ENCODE measurements at regions not wholly inside any gene's neighbourhood (a gene's known extent, or its start where the extent isn't known, plus 50 kb on each side); places are given as distances from the start of the nearest gene placed in this dataset.

- no peak overlapping the region for H3K4me3 ChIP-seq (ENCODE audit: low read depth, low read length)
- in situ Hi-C loops (cut with HindIII; ENCODE audit: low sequenced_read_pairs) = no loop called here
- TF ChIP-seq CTCF (IDR thresholded peaks at IDR 0.05; ENCODE audit: low read depth, low read length) = no peak
- DNase-seq (ENCODE audit: low read depth, low spot score) = peak; percentile 81
Observed at GRCh38 chr3:117735481-117736101, 1026.0 kb downstream of the TUSC7 start.

GRCh38 chr3:117736846-117737245, 1027.3 kb downstream of the TUSC7 start:
- peak; percentile 9 for DNase-seq (ENCODE audit: low read depth, low spot score)
- in situ Hi-C loops (cut with HindIII; ENCODE audit: low sequenced_read_pairs) = no loop called here

DNA sequence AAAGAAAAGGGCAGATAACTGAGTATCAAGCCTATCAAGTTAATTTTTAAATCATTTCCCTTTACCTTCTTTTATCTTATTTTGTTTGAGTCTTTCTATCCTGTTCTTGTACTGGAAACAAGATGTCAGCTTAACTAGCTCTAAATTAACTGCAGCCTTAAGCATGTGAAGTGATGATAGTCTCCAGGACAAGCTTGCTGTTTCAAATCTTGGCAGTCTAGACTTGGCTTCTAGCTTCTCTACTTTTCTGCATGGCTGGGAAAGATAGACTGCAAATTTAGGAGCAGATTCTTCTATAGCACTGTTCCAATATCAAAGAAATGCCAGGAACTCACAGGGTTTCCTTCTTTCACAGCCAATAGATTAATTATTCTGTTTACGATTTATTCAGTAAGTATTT, 1034.4 kb downstream of the TUSC7 start:
- no peak overlapping the region for H3K4me3 ChIP-seq (ENCODE audit: low read depth, low read length)
- TF ChIP-seq CTCF (IDR thresholded peaks at IDR 0.05; ENCODE audit: low read depth, low read length) = no peak
- DNase-seq (ENCODE audit: low read depth, low spot score) = no peak
- in situ Hi-C loops (cut with HindIII; ENCODE audit: low sequenced_read_pairs) = no loop called here

More at GRCh38 chr3:117736846-117737245, 1027.3 kb downstream of the TUSC7 start:
- no peak for TF ChIP-seq CTCF (IDR thresholded peaks at IDR 0.05; ENCODE audit: low read depth, low read length)
- H3K4me3 ChIP-seq (ENCODE audit: low read depth, low read length) = no peak overlapping the region

DNA sequence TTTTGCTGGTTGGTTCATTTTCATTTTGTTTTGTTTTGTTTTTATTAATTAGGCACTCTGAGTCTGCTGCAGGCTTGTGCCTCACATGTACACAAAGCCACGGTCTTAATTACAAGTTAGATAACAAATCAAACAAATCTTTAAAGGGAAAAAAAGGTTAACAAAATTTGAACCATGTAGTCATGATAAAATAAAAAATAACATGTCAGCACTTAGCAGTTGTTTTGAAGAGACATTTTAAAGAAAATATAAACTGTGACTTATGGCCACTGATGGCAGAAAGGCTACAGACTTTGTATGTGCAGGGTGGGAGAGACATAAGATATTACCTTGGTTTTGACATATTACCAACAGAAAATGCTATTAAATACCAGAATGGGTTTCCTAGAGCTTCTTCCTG, 1035.4 kb downstream of the TUSC7 start:
- no peak overlapping the region for H3K4me3 ChIP-seq (ENCODE audit: low read depth, low read length)
- no peak for DNase-seq (ENCODE audit: low read depth, low spot score)
- no peak for TF ChIP-seq CTCF (IDR thresholded peaks at IDR 0.05; ENCODE audit: low read depth, low read length)
- in situ Hi-C loops (cut with HindIII; ENCODE audit: low sequenced_read_pairs) = no loop called here

GRCh38 chr3:117745516-117745915, 1035.9 kb downstream of the TUSC7 start:
- no peak for DNase-seq (ENCODE audit: low read depth, low spot score)
- no peak overlapping the region for H3K4me3 ChIP-seq (ENCODE audit: low read depth, low read length)
- in situ Hi-C loops (cut with HindIII; ENCODE audit: low sequenced_read_pairs) = no loop called here
- no peak for TF ChIP-seq CTCF (IDR thresholded peaks at IDR 0.05; ENCODE audit: low read depth, low read length)

DNA sequence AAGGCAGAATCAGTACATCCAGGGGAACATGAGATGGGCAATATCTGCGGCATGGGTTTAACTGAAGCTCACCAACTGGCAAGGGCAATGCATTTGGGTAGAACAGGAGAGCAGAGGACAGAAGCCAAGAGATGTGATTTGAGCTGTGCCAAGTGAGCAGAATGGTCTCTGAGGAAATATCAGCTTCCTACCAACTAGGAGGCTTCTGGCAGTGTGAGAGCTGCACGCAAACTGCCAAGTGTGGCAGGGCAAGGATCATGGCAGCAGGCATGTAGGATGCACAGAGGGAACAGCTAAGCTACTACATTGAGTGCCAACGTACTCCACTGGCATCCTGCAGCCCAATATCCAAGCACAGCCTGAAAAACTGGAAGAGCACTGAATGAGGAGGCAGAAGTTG, 1036.5 kb downstream of the TUSC7 start:
- no peak for TF ChIP-seq CTCF (IDR thresholded peaks at IDR 0.05; ENCODE audit: low read depth, low read length)
- DNase-seq (ENCODE audit: low read depth, low spot score) = no peak
- H3K4me3 ChIP-seq (ENCODE audit: low read depth, low read length) = no peak overlapping the region
- in situ Hi-C loops (cut with HindIII; ENCODE audit: low sequenced_read_pairs) = no loop called here

Data from astrocyte of the spinal cord (primary cell).